Hematopoietic multipotent progenitor cell treated with erythropoietin and hydrocortisone succinate and interleukin-3 and kit ligand, for 4 days (in vitro differentiated cells): ENCODE measurements at regions not wholly inside any gene's neighbourhood (a gene's known extent, or its start where the extent isn't known, plus 50 kb on each side); places are given as distances from the start of the nearest gene placed in this dataset.

ENCODE experiments used
- DNase-seq: peaks from one replicate; pipeline ENCODE4 v3.0.0-alpha.2; 2015

GRCh38 chr20:12763406-12763805 lies 245.4 kb upstream of the SPTLC3 start:
- DNase-seq = no peak

- no peak for DNase-seq
Measured at GRCh38 chr20:12764053-12764452, 244.7 kb upstream of the SPTLC3 start.

- DNase-seq = no peak
Measured at GRCh38 chr20:12764851-12765250, 243.9 kb upstream of the SPTLC3 start.

GRCh38 chr20:12773936-12774335 lies 234.8 kb upstream of the SPTLC3 start:
- no peak for DNase-seq

- DNase-seq = no peak
Measured at GRCh38 chr20:12775041-12775440, 233.7 kb upstream of the SPTLC3 start.

- no peak for DNase-seq
Measured at GRCh38 chr20:12777016-12777415, 231.8 kb upstream of the SPTLC3 start.

- DNase-seq = no peak
Measured at GRCh38 chr20:12786276-12786675, 222.5 kb upstream of the SPTLC3 start.

GRCh38 chr20:12788632-12789299 lies 220.0 kb upstream of the SPTLC3 start:
- no peak for DNase-seq

- no peak for DNase-seq
Measured at GRCh38 chr20:12790859-12791258, 217.9 kb upstream of the SPTLC3 start.

- DNase-seq = no peak
Measured at GRCh38 chr20:12798286-12798685, 210.5 kb upstream of the SPTLC3 start.

GRCh38 chr20:12808006-12808567 lies 200.7 kb upstream of the SPTLC3 start:
- no peak for DNase-seq

- no peak for DNase-seq
Measured at GRCh38 chr20:12815231-12815768, 193.5 kb upstream of the SPTLC3 start.

GRCh38 chr20:12815778-12816408 lies 192.9 kb upstream of the SPTLC3 start:
- no peak for DNase-seq

GRCh38 chr20:12821249-12821648 lies 187.5 kb upstream of the SPTLC3 start:
- DNase-seq = no peak

- no peak for DNase-seq
Measured at GRCh38 chr20:12823734-12824133, 185.0 kb upstream of the SPTLC3 start.

GRCh38 chr20:12824328-12825225 lies 184.2 kb upstream of the SPTLC3 start:
- no peak for DNase-seq

GRCh38 chr20:12825226-12825595 lies 183.6 kb upstream of the SPTLC3 start:
- DNase-seq = no peak

- no peak for DNase-seq
Measured at GRCh38 chr20:12827816-12828385, 180.9 kb upstream of the SPTLC3 start.

GRCh38 chr20:12829170-12829569 lies 179.6 kb upstream of the SPTLC3 start:
- DNase-seq = no peak

- no peak for DNase-seq
Measured at GRCh38 chr20:12833861-12834260, 174.9 kb upstream of the SPTLC3 start.

- no peak for DNase-seq
Measured at GRCh38 chr20:12835999-12836398, 172.8 kb upstream of the SPTLC3 start.

- DNase-seq = no peak
Measured at GRCh38 chr20:12837646-12838045, 171.1 kb upstream of the SPTLC3 start.
